Activated T-cell treated with anti-CD3 and anti-CD28 coated beads for 1 hour (primary cell): ENCODE measurements at regions not wholly inside any gene's neighbourhood (a gene's known extent, or its start where the extent isn't known, plus 50 kb on each side); places are given as distances from the start of the nearest gene placed in this dataset.
"Not testable (repeated sequence)": the region's sequence is repeated elsewhere in the genome, so short reads cannot be mapped to it uniquely, and the experiment has no call there.

Source experiments
- DNase-seq: peaks from one replicate; pipeline ENCODE4 v3.0.0-alpha.2; 2020; ENCODE audit warnings: low read depth

- no peak for DNase-seq
Measured at GRCh38 chr15:58297639-58298038, 134.2 kb upstream of the LIPC start.

DNA sequence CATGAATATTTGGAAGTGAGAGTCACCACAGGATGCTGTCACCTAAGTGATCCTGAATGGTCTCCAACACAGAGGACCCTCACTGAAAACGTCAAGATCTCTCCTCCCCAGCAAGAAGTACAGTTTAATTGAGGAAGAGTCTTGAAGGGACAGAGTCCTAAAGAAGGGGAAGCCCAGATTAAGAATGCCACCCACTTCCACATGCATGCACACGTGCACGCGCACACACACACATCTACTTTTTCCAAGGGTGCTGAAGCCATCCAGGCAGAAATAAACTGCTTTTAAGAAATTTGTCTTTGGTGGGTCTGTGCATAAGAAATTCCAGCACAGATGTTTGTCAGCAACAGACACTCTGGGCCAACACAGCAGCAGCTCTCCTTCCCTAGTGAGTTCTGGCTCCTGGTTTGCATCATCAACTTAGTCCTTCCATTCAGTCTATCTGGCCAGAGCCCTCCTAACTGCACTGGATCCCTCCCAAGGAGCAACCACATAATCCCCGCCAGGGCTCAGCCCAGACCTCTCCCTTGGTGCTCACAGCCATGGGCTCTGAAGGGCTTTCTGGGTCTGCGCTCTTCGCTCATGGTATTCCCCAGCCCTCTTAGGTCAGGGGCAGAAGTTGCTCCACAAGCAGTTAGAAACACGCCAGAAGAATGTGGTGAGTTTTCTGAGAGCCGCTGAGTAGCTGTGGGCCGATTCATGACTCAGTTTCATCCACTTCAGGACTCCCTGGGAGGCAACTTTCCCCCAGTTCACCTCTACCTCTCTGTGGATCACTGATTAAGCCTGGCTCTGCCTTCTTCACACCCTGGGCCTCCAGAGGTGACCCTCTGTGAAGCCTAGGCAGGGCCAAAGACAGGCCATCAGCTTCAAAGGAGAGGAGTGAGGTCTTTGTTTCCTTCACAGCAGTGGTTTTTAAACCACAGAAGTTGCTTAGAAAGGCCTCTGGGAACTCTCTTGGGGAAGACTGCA, 132.6 kb upstream of the LIPC start:
- DNase-seq = no peak

GRCh38 chr15:58302832-58303231, 129.0 kb upstream of the LIPC start:
- no peak for DNase-seq

DNA sequence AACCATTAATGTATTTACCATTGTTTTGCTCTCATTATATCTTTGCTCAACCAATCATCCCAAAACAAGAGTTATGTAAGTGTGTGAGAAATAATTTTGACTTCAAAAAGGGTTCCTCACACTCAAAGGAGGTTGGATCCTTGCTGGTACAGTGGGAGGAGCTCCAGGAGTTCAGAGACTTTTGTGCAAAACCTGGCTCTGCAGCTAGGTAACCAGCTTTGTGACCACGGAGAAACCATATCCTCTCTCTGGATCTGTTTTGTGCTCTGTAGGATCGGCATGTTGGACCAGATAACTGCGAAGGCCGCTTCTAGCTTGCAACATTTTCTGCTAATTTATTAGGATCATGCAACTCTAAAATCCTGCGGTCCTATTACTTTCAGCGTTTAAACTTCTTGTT, 128.6 kb upstream of the LIPC start:
- no peak for DNase-seq

- DNase-seq = no peak
Measured at GRCh38 chr15:58306591-58307312, 125.0 kb upstream of the LIPC start.

DNA sequence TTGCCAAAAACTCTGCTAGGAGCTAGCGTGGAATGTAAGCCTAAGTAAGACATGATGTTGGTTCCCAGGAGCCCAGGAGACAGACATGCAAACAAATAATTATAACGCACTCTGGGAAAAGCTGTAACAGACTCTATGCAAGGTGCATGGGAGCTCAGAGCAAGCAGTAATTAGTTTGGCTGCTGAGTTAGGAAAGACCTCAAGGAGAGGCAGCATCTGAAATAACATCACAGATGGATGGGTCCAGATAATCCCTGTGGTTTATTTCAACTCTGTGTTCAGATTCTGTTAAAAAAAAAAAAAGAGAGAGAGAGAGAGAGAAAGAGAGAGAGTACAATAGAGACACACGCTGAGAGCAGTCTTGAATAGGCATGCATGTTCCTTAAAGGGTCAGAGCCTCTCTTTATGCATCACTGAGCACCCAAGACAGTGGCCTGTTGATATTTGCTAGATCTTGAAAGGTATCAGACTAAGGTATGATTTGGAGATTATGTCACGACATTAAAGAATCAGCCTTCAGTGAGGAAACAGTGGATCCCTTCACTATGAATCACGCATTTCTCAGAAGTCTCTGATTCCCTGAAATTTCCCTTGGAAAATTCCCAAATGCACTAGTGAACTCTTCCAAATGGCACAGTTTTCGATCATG, 124.4 kb upstream of the LIPC start:
- DNase-seq = no peak

GRCh38 chr15:58308742-58309355, 122.9 kb upstream of the LIPC start:
- DNase-seq = no peak

DNA sequence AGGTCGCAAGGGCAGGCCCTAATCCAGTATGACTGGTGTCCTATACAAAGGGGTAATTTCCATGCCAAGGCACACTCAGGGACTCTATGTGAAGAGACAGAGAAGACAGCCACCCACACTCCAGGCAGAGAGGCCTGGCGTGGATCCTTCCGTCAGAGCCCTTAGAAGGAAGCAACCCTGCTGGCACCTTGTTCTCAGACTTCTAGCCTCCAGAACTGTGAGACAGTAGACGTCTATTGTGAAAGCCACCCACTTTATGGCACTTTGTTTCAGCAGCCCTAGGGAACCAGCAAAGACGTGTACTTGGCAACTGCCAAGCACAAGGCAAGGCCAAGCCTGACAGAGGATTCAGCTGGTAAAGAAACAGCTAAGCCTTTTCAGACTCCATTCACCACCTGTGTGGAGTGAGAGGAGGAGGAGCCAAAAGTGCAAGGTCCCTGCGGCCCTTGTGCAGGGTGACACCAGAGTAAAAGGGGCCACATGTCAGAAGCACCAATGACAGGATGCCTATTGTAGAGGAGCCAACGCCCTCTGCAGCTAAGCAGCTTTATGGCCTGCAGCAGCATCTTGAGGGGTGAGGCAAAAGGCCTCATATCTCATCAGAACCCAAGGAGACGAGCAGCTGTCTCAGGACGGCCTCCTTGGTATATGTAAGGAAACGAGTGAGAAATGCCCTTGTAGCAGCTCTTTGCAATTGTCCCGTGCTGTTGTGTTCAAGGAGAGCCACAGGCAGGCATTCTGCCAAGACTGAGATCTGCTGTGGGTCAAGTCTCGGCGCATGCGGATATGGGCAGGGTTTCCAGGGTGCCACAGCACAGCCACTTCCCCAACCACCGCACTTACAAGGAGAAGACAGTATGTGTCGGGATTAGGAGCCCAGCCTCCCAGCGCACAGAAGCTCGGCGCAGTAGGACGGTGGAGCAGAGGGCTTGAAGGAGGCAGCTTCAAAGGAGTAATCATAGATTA, 121.5 kb upstream of the LIPC start:
- DNase-seq = no peak

DNA sequence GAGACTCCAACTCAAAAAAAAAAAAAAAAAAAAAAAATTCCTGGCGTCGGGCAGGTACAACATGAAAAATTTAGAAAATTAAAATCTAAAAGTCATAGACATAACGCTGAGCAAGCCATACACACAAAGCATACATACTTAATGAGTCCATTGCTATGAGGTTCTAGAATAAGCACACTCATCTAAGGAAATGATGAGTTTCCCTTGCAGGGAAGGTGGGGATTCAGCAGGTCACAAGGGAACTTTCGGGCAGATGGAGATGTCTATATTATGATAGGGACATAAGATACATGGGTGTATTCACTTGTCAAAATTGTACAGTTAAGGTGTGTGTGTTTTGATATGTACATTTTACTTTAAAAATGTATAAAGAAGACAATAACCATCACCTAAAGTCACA, 120.2 kb upstream of the LIPC start:
- DNase-seq = no peak

- DNase-seq = no peak
Measured at GRCh38 chr15:58312031-58312430, 119.8 kb upstream of the LIPC start.

GRCh38 chr15:58313304-58313703, 118.5 kb upstream of the LIPC start:
- no peak for DNase-seq

- no peak for DNase-seq
Measured at GRCh38 chr15:58313810-58314592, 117.8 kb upstream of the LIPC start.

DNA sequence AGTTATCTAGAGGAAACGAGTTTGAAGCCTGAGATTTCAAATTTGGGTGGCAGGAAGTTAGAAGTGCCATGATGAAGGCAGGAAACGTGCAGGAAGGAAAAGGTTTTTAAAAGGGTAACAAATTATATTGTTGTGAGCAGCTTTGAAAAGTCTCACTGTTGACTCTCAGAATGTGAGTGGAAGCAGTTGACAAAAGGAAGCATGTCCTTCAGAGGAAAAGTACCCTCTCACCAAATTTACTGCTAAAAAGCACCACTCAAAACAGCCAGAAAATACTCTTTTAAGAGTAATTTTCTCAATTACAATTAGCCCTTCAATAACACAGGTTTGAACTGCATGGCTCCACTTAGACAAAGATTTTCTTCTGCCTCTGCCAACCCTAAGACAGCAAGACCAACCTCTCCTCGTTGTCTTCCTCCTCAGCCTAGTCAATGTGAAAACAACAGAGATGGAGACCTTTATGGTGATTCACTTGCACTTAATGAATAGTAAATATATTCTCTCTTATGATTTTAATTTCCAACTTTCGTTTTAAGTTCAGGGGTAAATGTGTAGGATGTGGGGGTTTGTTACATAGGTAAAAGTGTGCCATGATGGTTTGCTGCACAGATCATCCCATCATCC, 117.1 kb upstream of the LIPC start:
- DNase-seq = no peak

- DNase-seq = no peak
Measured at GRCh38 chr15:58318517-58318916, 113.3 kb upstream of the LIPC start.

DNA sequence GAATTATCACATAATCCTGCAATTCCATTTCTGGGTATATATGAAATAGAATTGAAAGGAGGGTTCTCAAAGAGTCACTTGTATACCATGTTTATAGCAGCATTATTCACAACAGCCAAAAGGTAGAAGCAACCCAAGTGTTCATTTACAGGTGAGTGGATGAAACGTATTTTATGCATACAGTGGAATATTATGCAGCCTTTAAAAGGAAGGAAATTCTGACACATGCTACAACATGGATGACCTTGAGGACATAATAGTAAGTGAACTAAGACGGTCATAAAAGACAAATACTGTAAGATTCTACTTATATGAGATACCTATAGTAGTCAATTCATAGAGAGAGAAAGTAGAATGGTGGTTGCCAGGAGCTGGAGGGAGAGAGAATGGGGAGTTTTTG, 110.8 kb upstream of the LIPC start:
- DNase-seq = no peak

- DNase-seq = no peak
Measured at GRCh38 chr15:58322253-58322652, 109.5 kb upstream of the LIPC start.

DNA sequence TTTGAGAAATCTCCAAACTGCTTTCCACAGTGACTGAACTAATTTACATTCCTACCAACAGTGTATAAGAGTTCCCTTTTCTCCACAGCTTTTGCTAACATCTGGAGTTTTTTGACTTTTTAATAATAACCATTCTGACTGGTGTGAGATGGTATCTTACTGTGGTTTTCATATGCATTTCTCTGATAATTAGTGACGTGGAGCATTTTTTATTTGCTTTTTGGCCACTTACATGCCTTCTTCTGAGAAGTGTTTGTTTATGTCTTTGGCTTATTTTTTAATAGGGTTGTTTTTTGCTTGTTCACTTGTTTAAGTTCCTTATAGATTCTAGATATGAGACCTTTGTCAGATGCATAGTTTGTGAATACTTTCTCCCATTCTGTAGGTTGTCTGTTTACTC, 108.5 kb upstream of the LIPC start:
- not testable (repeated sequence) for DNase-seq

DNA sequence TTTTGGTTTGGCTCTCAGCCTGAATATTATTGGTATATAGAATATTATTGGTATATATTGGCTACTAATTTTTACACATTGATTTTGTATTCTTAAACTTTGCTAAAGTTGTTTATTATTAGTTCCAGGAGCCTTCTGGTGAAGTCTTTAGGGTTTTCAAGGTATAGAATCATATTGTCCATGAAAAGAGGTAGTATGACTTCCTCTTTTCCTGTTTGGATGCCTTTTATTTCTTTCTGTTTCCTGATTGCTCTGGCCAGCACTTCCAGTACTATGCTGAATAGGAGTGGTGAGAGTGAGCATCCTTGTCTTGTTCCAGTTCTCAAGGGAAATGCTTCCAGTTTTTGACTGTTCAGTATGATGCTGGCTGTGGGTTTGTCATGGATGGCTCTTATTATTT, 107.3 kb upstream of the LIPC start:
- DNase-seq = no peak

DNA sequence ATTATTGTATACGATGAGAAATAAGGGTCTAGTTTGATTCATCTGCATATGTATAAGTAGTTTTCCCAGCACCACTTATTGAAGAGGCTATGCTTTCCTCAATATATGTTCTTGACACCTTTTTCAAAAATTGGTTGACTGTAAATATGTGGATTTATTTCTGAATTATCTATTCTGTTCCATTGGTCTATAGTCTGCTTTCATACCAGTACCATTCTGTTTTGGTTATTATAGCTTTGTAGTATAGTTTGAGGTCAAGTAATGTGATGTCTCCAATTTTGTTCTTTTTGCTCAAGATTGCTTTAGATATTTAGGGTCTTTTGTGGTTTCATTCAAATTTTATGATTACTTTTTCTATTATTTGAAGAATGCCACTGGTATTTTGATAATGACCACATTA, 103.8 kb upstream of the LIPC start:
- DNase-seq = no peak

GRCh38 chr15:58329211-58329610, 102.6 kb upstream of the LIPC start:
- no peak for DNase-seq
